OCI-LY7 (cell line): ENCODE measurements at regions not wholly inside any gene's neighbourhood (a gene's known extent, or its start where the extent isn't known, plus 50 kb on each side); places are given as distances from the start of the nearest gene placed in this dataset.

Experiments used
- BruUV-seq: library from RNA; stranded (reverse); fragments of 400-500 nt; replicated peaks from 2 replicates; lab custom pipeline; 2021; lab: Mats Ljungman, UMichigan
- CTCF ChIA-PET: fragments of 300-600 bp; sonication (Branson Sonifier 250); formaldehyde crosslinking; loops from one replicate; lab custom pipeline; 2022; ENCODE audit warnings: antibody characterized with exemption; ENCODE audit not compliant: unreplicated experiment; lab: Charles Lee
- POLR2A ChIA-PET: fragments of 300-600 bp; sonication (Branson Sonifier 250); formaldehyde crosslinking; loops from one replicate; lab custom pipeline; 2022; ENCODE audit warnings: antibody characterized with exemption; lab: Charles Lee
- DNase-seq: peaks from one replicate; pipeline ENCODE4 v3.0.0-alpha.2; 2015; ENCODE audit warnings: low spot score
- H2AFZ ChIP-seq: fragments of 200-600 bp; sonication (generic), shearing (Covaris generic); 2 replicates; pipeline ENCODE4 v1.6.1; 2014; ENCODE audit warnings: mild to moderate bottlenecking, antibody characterized with exemption, low read length, moderate library complexity
- H3K27ac ChIP-seq: fragments of 200-600 bp; sonication (generic); 2 replicates; pipeline ENCODE4 v1.5.1; 2014; ENCODE audit warnings: mixed run types, low read depth, mild to moderate bottlenecking, moderate library complexity, low read length, inconsistent platforms; ENCODE audit not compliant: poor library complexity, severe bottlenecking
- H3K36me3 ChIP-seq: fragments of 200-600 bp; sonication (generic); 2 replicates; pipeline ENCODE4 v1.6.1; 2014; ENCODE audit warnings: mild to moderate bottlenecking, antibody characterized with exemption, low read length, moderate library complexity, mixed read lengths; ENCODE audit not compliant: insufficient read depth
- H3K4me1 ChIP-seq: fragments of 200-600 bp; sonication (generic); 2 replicates; pipeline ENCODE4 v1.5.1; 2014; ENCODE audit warnings: mild to moderate bottlenecking, low read length; ENCODE audit not compliant: insufficient read depth, poor library complexity, severe bottlenecking
- H3K4me2 ChIP-seq: fragments of 200-600 bp; sonication (generic); 2 replicates; pipeline ENCODE4 v1.6.1; 2014; ENCODE audit warnings: mild to moderate bottlenecking, low read length
- H3K4me3 ChIP-seq: fragments of 200-600 bp; sonication (generic); 2 replicates; pipeline ENCODE4 v1.5.1; 2014; ENCODE audit warnings: mild to moderate bottlenecking, low read depth, low read length; ENCODE audit not compliant: poor library complexity, severe bottlenecking
- H3K79me2 ChIP-seq: fragments of 200-600 bp; sonication (generic); 2 replicates; pipeline ENCODE4 v1.6.1; 2016; ENCODE audit warnings: low read depth, mild to moderate bottlenecking, low read length, moderate library complexity, mixed read lengths; ENCODE audit not compliant: insufficient read depth
- H3K9me2 ChIP-seq: fragments of 200-600 bp; sonication (generic); 2 replicates; pipeline ENCODE4 v1.6.1; 2016; ENCODE audit warnings: mild to moderate bottlenecking, low read length, mixed read lengths; ENCODE audit not compliant: insufficient read depth
- H3K9me3 ChIP-seq: fragments of 200-600 bp; sonication (generic); 2 replicates; pipeline ENCODE4 v1.6.1; 2014; ENCODE audit warnings: mild to moderate bottlenecking, mixed run types, low read length, mixed read lengths
- H4K20me1 ChIP-seq: fragments of 200-600 bp; sonication (generic); 2 replicates; pipeline ENCODE4 v1.6.1; 2014; ENCODE audit warnings: mild to moderate bottlenecking, antibody characterized with exemption, low read length, moderate library complexity, mixed read lengths; ENCODE audit not compliant: insufficient read depth
- EZH2phosphoT487 ChIP-seq: fragments of 200-600 bp; sonication (generic); IDR thresholded peaks from 2 replicates; pipeline ENCODE4 v1.6.1; 2018; ENCODE audit warnings: low read depth, borderline replicate concordance, mild to moderate bottlenecking, mixed run types, antibody characterized with exemption, low read length, moderate library complexity, mixed read lengths
- intact Hi-C: fragments of 100-400 bp; cut with micrococcal nuclease; formaldehyde crosslinking; loops from one replicate; pipeline ENCODE4 v1.10.0; 2022; ENCODE audit not compliant: unreplicated experiment
- TF ChIP-seq, protein P1 (sequence below): fragments of 200-600 bp; sonication (generic); conservative IDR thresholded peaks from 2 replicates; pipeline ENCODE4 v1.5.1; 2014; ENCODE audit warnings: mild to moderate bottlenecking, antibody characterized with exemption, low read length, moderate library complexity, mixed read lengths

DNA sequence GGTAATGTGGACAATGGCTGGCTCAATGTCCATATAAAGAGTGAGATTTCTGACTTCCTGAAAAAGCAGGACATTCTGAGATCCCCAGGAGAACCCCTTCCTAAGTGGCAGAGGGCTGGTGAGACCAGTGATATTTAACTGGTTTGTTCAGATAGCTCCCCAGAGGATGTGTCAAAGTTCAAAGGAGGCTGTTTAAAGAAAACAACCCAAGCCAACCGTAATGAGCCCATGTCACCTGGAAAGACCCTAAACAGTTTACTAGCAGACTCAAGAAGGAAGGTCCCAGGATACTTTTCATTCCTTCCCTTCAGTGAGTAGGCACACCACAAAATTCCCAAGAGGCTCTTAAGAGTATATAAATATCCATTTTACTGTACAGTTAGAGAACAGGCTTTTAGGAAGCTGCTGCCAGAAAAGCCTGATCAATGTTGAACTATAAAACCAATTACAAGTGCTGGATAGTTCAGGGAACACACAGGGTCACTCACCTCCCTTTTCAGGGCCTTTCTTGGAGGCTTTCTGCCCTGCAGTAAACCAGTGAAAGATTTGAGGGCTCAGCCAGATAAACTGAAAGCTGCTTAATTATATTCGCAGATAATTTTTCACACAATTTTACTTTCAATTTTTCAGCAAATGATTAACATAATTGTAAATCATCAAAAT is 293.5 kb downstream of the ASXL3 start:
- peak overlapping the region; percentile 91 for H2AFZ ChIP-seq
- TF ChIP-seq, protein P1, sequence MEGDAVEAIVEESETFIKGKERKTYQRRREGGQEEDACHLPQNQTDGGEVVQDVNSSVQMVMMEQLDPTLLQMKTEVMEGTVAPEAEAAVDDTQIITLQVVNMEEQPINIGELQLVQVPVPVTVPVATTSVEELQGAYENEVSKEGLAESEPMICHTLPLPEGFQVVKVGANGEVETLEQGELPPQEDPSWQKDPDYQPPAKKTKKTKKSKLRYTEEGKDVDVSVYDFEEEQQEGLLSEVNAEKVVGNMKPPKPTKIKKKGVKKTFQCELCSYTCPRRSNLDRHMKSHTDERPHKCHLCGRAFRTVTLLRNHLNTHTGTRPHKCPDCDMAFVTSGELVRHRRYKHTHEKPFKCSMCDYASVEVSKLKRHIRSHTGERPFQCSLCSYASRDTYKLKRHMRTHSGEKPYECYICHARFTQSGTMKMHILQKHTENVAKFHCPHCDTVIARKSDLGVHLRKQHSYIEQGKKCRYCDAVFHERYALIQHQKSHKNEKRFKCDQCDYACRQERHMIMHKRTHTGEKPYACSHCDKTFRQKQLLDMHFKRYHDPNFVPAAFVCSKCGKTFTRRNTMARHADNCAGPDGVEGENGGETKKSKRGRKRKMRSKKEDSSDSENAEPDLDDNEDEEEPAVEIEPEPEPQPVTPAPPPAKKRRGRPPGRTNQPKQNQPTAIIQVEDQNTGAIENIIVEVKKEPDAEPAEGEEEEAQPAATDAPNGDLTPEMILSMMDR, result no peak
- TF ChIP-seq EZH2phosphoT487, result no peak
- H3K79me2 ChIP-seq, result no peaks in the 10 kb centered on the region
- no TSS peak for BruUV-seq
- ChIA-PET CTCF (interaction anchor here (1.4 kb wide), 1 partner anchor 14 kb away, joined by 4 read pairs; no protein-coding TSS in a partner anchor), POLR2A (interaction anchor here (0.6 to 7.4 kb wide), 6 partner anchors 17 to 148 kb away, joined by 3 to 100 read pairs (median 5); no protein-coding TSS in a partner anchor)
- no peaks in the 10 kb centered on the region for H4K20me1 ChIP-seq
- peaks cover 66% of the 10 kb centered on the region for H3K4me1 ChIP-seq
- H3K4me2 ChIP-seq, result peak overlapping the region; percentile 58
- no peaks in the 10 kb centered on the region for H3K9me2 ChIP-seq
- H3K27ac ChIP-seq, result peak overlapping the region; percentile 98
- peaks cover 15% of the 10 kb centered on the region; the same call in 1 of the 2 replicates for H3K9me3 ChIP-seq
- peak overlapping the region; percentile 41 for H3K4me3 ChIP-seq
- intact Hi-C loops, result loop anchor here (2.0 to 10.0 kb wide), 3 partner anchors 17 to 1173 kb away; partner anchors contain the start of gene MAPRE2
- peak; percentile 38 for DNase-seq
- peaks cover 64% of the 10 kb centered on the region for H3K36me3 ChIP-seq

DNA sequence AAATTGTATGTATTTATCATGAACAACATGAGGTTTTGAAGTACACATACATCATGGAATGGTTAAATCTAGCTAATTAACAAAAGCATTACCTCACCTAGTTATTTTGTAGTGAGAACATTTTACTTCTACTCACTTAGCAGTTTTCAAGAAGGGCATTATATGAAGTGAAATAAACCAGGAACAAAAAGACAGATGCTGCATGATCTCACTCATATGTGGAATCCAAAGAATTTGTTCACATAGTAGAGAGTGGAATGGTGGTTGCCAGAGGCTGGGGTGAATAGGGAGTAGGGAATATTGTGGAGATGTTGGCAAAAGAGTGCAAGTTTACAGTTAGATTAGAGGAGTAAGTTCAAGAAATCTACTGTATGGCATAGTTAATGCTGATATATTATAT is 292.0 kb downstream of the ASXL3 start:
- Histone ChIP-seq H2AFZ (no peak overlapping the region), H3K36me3 (peaks cover 70% of the 10 kb centered on the region), H3K79me2 (no peaks in the 10 kb centered on the region), H3K4me2 (no peak overlapping the region), H3K9me2 (no peaks in the 10 kb centered on the region), H3K9me3 (peaks cover 13% of the 10 kb centered on the region; the same call in 1 of the 2 replicates), H3K4me1 (peaks cover 52% of the 10 kb centered on the region), H4K20me1 (no peaks in the 10 kb centered on the region), H3K27ac (no peak overlapping the region), H3K4me3 (no peak overlapping the region)
- no peak for DNase-seq
- intact Hi-C loops, result loop anchor here (5.0 to 10.0 kb wide), 2 partner anchors 42 to 1175 kb away; partner anchors contain the start of gene MAPRE2
- POLR2A ChIA-PET, result interaction anchor here (7.4 kb wide), 1 partner anchor 15 kb away, joined by 100 read pairs; no protein-coding TSS in a partner anchor
- BruUV-seq, result no TSS peak
- CTCF ChIA-PET, result no interaction called here
- no peak for TF ChIP-seq EZH2phosphoT487
- TF ChIP-seq, protein P1, result no peak

DNA sequence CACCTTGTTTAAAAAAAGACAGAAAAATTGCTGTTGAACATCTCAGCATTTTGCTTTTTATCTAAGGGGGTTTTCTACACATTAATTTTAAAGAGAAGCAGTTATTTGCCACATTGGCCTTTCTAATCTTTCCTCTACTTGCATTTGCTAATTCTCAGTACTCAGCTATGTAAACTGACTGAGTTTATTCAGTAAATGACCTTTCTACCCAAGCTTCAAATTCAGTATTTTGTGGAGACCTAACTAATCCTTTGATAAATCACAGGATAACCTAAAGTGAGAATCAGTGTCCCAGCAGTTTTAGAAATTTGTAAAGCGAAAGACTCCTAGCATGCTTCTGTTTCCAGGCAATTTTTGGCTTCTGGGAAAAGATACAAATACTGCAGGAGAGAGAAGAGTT is 288.4 kb downstream of the ASXL3 start:
- peaks cover 15% of the 10 kb centered on the region for H3K4me1 ChIP-seq
- peaks cover 26% of the 10 kb centered on the region; the same call in 1 of the 2 replicates for H3K9me3 ChIP-seq
- H4K20me1 ChIP-seq, result no peaks in the 10 kb centered on the region
- H3K36me3 ChIP-seq, result peaks cover 72% of the 10 kb centered on the region
- POLR2A ChIA-PET, result interaction anchor here (0.7 to 1.5 kb wide), 3 partner anchors 8 to 59 kb away, joined by 3 to 6 read pairs (median 5); no protein-coding TSS in a partner anchor
- H3K79me2 ChIP-seq, result no peaks in the 10 kb centered on the region
- intact Hi-C loops, result no loop called here
- BruUV-seq, result no TSS peak
- CTCF ChIA-PET, result no interaction called here
- TF ChIP-seq EZH2phosphoT487, result no peak
- TF ChIP-seq, protein P1, result no peak
- H3K4me3 ChIP-seq, result no peak overlapping the region
- no peaks in the 10 kb centered on the region for H3K9me2 ChIP-seq
- no peak overlapping the region for H2AFZ ChIP-seq
- no peak for DNase-seq
- H3K27ac ChIP-seq, result no peak overlapping the region
- H3K4me2 ChIP-seq, result no peak overlapping the region
